Mucosa of gallbladder (tissue), 1 donor: ENCODE measurements at regions not wholly inside any gene's neighbourhood (a gene's known extent, or its start where the extent isn't known, plus 50 kb on each side); places are given as distances from the start of the nearest gene placed in this dataset.
"Not testable (repeated sequence)": the region's sequence is repeated elsewhere in the genome, so short reads cannot be mapped to it uniquely, and the experiment has no call there.

Experiments
- DNase-seq: peaks from one replicate; pipeline ENCODE4 v3.0.0-alpha.2; 2020; ENCODE audit warnings: low spot score
- donor health status: DM: no; HTN: no; CAD: no.

DNA sequence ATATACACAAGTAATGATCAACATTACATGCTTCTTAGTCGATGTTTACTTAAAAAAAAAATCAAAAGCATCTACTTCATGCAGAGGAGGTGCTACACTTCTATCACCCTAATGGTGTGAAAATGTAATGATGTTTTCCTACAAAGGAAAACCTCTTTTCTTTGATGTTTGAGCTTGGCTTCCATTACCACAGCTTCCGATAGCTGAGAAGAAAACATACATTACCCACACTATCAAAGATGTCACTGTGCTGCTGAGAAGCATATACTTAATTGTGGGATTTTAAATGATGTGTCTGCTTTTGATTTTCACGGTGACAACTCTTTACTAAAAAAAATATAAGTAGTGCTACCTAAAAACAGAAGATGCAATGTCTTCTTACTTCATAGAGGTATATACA is 200.2 kb upstream of the PHF14 start:
- no peak for DNase-seq

DNA sequence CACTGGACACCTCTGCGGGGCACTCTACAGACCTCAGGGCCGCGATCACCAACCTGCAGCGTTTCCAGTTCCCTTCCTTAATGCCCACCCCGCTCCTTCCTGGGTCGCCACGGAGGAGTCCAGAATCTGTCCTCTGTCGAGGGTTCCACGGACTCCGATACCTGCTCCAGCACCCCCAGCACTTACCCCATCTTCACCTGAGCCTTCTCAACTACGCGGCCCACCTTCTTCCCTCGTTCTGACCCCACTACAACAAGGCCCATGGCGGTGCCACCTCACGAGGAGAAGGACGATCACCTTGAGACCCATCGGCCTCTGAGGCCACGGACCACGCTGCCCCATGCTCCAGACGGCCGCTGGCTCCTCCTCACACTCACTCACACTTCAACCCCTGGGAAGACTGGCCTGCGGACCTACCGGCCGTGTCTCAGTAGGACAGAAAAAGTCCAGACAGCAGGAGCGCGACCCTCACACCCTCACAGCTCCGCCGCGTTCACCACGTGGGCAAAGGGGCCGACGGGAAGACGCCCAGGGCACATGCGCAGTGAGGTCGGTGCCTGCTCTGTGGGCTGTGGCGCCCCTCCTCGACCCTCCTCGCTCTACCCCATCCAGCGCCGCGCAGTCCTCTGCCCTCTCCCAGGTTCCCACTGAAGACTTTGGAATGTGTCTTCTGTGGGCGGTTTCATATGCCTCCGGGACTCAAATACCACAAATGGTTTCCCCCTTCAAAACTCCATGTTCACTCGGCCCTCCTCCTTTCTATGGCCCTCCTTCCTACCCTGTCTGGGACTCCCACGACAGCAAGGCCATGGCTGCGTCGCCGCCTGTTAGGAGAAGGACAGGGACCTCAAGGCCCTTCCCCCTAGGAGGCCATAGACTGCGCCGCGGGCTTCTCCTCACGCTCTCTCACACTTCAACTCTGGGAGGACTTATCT is 193.9 kb upstream of the PHF14 start:
- no peak for DNase-seq

DNA sequence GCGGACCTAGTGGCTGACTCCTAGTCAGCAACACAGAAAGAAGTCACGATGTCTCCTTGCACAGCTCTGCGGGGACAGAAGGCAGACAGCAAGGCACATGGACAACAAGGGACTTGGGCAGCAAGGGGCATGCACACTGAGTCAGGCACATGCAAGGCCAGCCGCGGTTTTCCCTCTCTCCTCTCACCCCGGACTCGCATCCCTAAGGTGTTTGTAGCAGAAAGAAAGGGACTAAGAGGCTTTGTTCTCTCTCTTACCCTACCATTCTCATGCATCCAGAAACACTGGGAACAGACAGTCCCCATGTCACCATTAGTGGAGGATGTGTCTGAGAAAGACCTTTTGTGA is 193.3 kb upstream of the PHF14 start:
- no peak for DNase-seq

DNA sequence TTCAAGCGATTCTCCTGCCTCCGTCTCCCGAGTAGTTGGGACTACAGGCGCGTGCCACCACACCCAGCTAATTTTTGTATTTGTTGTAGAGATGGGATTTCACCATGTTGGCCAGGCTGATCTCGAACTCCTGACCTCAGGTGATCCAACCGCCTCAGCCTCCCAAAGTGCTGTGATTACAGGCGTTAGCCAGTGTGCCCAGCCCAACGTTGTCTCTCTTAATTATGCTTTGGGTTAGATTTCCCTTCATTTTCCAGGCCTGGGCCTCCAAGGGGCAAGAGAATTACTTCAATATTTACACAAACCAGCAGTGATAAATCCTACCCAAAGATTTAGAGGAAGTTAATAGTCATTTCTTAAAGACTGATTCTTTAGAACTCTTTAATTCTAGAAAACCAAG is 186.7 kb upstream of the PHF14 start:
- DNase-seq = not testable (repeated sequence)

DNA sequence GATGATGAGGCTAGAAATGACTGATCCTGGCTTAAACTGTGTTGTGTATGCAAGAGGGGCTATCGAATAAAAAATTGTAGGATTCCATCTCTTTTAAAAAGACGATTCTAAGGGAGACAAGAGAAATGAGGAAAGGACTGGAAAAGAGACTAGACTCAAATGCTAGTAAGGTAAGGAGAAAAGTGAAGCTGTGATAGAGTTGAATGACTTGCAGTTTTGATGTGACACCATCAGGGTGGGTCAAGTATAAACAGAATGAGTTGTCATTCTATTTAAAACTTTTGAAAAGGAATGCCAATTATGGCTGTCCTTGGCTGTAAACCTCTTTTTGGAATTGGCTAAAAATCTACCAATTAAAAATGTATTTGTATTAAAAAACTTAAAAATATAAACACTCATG is 184.5 kb upstream of the PHF14 start:
- DNase-seq = no peak

DNA sequence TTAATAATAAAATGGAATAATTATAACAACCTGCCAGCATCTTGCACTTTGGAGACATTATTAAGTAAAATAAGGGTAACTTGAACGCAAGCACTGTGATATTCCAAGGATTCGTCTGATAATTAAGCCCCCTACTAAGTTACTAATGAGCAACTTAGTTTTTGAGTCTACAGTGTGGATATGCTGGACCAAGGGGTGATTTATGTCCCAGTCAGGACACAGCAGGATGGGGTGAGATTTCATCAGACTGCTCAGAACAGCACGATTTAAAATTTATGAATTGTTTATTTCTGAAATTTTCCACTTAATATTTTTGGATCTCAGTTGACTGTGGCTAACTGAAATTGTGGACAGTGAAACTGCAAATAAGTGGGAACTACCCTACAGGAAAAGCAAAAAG is 182.8 kb upstream of the PHF14 start:
- no peak for DNase-seq

DNA sequence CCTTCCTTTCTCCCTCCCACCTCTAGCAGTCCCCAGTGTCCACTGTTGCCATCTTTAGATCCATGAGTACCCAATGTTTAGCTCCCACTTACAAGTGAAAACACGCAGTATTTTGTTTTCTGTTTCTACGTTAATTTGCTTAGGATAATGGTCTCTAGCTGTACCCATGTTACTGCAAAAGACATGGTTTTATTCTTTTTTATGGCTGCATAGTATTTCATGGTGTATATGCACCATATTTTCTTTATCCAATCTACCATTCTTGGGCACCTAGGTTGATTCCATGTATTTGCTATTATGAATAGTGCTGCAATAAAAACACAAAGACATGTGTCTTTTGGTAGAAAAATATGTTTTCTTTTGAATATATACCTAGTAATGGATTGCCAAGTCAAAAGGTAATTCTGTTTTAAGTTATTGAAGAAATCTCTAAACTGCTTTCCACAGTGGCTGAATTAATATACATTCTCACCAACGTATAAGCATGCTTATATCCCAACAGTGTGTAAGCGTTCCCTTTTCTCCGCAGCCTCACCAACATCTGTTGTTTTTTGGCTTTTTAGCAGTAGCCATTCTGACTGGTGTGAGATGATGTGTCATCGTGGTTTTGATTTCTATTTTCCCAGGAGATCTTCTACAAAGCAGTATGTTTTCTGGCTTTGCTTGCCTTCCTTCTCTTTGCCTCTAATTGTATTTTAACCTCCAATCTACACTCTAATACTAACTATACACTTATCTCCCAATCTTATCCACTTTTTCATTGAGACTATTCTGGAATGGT is 179.5 kb upstream of the PHF14 start:
- no peak for DNase-seq

DNA sequence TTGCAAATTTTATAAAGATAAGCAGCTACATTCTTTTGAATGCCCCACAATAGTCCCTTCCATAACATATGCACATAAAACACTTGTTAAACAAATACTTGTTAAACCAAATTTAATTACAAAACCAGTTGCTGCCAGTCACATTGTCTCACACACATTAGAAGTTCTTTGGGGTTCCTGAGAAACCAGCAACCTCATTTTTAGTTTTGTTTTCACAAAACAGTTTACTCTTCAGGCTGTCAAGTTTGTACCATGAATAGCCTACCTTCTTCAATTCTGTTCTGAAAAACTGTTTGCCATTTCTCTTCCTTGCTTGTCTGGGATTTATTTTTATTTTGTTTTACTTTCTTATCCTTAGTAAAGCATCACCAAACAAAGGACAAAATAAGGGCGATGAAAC is 176.5 kb upstream of the PHF14 start:
- DNase-seq = no peak

DNA sequence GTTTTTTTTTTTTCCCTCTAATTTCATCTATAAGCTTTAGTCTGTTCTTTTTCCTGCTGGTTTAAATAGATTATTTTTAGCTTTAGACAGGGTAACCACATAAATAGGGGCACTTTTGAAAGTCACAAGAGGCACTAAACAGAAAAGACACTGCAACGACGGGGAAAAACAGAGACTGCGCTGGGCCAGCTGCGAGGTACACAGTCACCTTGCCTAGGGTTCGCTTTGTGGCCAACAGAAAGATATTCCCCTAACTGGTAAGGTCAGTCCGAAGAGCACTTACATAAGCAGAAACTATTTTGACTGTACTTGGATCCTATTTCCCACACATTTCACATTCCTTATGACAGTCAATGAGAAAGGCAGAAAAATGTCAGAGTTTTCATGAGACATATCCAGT is 175.6 kb upstream of the PHF14 start:
- no peak for DNase-seq

DNA sequence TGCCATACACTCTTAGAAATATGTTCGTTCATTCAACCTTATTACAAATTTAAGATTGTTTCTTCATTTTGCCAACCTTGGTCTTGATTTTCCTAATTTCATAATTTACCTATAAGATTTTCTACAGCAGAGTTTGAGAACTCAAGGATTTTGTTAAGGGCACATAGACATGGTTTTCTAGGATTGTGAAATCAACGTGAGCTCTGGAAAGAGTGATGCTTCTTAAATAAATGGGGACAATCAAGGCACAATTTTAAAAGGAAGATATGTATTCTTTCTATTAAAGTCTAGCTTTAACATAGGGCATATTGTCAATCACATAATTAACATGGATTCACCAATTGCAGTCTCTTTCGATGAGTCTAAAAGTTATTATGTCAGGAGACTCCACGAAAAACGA is 174.2 kb upstream of the PHF14 start:
- no peak for DNase-seq

DNA sequence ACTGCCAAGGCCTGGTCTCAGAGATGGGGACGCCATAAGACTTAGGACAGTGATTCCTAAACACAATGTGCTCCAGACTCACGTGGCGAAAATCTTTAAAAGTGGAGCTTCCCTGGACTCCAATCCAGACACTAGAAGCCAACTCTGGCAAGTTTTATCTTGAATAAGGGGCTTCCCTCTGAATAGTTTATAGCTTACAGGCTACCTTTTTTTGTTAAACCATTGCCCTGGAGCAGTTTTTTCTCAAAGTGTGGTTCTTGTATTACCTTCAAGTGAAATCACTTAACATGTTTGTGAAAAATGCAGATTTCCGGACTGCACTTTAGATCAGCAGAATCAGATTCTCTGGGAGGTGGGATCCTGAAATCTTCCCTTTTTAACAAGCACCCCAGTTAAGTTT is 171.7 kb upstream of the PHF14 start:
- DNase-seq = no peak

DNA sequence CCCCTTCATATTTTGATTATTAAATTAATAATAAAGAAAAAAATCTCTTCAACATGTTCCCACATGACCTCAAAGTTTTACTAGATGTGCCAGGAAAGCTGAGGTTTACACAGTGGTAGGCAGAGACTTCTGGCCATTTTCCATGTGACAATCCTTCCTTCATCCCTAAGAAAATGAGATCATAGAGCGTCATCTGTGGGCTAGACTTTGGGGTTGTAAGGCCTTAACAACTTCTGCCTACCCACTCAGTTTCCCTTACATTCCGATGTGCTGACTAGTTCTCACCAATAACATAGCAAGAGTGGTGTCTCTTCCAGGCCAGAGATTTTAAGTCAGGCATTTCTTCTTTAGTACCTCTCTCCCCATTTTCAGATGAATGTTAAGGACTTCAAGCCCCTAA is 171.1 kb upstream of the PHF14 start:
- DNase-seq = no peak

DNA sequence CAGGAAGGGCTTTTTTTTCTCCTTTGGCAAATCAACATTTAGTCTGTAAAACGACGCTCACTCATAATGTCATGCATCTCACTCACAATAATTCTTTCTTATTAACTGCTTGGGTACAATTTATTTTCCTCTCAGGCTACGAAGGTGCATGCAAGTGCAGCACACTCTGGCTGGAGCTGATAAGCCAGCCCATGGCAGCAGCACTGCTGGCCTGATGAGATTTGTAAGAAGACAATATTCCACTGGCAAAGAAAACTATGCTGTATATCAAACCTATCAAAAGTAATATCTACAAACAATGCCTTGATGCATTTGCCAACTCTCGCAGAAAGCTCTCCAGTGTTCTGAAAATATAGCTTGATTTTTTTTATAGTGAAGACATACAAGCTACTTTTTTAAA is 170.0 kb upstream of the PHF14 start:
- DNase-seq = no peak

DNA sequence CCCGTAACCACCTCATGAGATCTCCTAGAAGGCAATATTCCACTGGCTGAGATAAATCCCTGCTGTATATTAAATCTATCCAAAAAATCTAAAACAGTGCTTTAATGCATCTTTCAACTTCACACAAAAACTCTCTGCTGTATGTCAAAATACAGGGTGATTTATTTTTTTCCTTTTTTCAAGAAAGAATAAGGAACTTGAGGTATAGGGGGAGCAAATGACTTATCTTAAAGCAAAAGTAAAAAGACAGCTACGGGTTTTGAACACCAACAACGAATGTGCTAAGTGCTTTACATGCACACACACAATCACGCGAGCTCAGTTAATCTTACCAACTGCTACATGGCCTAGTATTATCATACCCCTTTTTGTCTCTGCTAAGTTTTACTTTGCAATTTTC is 168.9 kb upstream of the PHF14 start:
- no peak for DNase-seq

DNA sequence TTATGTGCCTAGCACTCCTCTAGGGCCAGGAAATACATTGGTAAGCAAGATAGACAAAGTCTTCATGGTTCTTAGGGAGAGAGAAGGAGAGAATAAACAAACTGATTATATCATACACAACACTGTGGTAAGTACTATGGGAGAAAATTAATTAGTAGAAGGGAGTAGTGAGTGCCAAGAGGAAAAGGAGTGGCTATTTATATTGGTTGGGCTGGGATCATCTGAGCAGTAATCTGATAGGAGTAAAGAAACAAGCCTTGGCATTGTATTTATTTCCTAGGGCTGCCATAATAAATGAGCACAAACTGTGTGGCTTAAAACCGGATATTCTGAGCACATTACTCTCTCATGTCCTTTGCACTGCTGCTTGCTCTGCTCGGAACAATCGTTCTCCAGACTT is 158.1 kb upstream of the PHF14 start:
- no peak for DNase-seq

DNA sequence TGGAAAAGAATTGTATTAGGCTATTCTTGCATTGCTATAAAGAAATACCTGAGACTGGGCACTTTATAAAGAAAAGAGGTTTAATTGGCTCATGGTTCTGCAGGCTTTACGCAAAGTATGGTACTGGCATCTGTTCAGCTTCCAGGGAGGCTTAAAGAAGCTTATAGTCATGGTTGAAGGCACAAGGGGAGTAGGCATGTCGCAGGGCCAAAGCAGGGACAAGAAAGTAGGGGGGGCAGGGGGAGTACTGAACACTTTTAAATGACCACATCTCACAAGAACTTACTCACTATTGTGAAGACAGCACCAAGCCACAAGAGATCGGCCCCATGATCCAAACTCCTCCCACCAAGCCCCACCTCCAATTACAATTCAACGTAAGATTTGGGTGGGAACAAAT is 152.5 kb upstream of the PHF14 start:
- DNase-seq = no peak

DNA sequence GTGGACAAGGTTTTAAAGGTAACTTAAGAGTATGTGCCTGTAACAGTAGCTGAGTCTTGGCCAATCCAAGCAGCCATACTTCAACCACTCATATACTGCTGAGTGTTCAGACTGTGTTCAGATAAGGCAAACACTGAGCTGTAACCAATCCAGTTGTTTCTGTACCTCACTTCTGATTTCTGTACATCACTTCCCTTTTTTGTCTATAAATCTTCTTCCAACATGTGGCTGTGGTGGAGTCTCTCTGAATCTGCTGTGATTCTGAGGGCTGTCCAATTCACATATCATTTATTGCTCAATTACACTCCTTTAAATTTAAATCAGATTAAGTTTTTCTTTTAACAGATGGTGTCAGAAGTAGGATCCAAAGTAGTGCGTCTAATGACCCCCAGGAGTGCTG is 149.5 kb upstream of the PHF14 start:
- DNase-seq = no peak

DNA sequence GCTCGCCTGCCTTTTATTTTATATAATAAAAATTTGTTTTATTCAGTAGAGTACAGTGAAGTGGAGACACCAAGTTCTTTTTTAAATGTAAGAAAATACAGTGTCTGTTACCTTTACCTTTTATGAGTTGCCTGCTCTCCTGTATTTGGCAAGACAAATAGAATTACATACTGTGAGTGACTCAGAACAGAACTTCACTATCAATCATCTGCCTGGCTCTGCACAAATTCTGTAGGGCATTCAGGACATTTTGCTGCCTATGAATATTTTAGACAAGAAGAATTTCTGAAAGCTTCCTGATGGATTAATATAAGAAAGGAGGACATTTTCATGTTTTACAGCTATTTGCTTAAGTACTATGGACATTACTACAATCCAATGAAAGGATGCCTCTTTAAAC is 135.4 kb upstream of the PHF14 start:
- no peak for DNase-seq

DNA sequence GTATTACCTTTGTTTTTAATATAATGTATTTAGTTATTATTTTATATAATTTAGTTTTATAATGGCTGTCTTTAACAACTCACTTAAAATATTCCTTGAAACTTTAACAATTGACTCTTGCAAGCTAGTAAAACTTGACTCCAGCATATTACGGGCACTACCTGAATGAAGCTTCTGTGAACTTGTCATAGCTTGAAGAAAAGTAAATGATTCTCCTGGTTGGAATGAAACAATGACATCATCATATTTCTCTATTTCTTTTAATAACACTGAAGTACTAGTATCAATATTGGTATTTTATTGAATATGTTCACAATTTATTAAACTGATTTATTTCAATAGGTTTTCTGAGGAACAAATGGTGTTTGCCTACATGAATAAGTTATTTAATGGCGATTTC is 128.4 kb upstream of the PHF14 start:
- DNase-seq = no peak

DNA sequence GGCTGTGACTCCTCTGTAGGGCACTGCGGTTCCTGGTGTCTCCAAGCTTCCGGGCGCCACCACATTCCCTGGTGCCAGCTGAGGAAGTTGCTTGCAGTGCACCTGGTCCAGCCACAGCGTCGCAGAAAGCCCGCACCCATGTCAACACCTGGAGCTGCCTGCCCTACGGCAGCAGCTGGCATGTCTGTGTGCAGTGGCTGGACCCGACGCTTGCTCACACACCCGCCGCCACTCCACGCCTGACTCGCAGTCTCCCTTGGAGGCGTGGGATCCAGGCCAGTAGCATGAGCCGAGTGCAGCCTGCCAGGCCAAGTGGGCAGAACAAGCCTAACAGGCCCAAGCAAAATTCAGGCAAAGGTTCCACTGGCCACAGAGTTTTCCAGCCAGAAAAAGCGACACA is 118.1 kb upstream of the PHF14 start:
- no peak for DNase-seq

DNA sequence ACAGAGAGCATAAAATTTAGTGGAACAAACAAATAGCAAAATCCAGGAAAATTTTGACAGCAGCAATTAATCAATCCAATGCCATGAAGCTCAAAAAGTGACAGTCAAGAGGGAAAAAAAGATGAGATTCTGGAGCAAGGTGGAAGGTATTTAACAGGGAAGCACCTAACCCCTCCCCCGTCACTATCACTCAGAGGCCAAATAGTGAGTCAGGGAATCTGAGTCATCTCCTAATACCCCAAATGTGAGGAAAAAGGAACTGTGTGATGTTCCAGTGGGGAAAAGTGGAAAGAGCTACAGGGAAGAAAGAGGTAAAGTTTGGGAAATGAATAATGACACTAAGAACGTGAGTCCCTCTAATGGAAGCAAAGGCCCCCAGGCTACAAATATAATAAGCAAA is 113.2 kb upstream of the PHF14 start:
- DNase-seq = no peak

DNA sequence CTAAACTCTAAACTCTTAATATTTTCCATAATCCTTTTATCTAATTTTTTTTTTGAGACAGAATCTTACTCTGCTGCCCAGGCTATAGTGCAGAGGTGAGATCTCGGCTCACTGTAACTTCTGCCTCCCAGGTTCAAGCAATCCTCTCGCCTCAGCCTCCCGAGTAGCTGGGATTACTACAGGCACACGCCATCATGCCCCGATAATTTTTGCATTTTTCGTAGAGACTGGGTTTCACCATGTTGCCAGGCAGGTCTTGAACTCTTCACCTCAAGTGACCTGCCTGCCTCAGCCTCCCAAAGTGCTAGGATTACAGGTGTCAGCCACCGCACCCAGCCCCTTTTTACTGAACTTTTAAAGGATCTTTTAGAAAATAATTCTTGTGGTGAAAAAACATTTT is 110.2 kb upstream of the PHF14 start:
- no peak for DNase-seq

DNA sequence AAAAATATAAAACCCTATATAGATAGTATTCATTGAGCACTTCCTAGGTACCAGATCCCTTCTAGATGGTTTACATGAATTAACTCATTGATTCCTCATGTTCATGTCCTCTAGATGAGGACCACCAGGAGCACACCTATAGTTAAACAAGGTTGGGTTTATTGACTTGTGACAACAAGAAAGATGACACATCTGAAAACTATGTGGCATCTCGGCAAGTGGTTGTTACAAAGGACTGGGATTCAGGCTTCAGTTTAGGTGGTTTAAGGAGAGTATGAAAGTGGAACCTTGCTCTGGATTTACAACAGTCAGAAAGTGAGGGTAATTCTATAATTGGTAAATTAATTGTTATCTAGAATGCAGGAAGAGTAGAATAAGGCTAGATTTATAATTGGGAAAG is 99.0 kb upstream of the PHF14 start:
- DNase-seq = no peak
